AG04450 (cell line): ENCODE measurements at regions not wholly inside any gene's neighbourhood (a gene's known extent, or its start where the extent isn't known, plus 50 kb on each side); places are given as distances from the start of the nearest gene placed in this dataset.

Source experiments
- CTCF ChIA-PET: fragments of 300-600, 350-600 bp; formaldehyde crosslinking; extraction: SDS; loops from one replicate; lab custom pipeline; 2022; ENCODE audit warnings: antibody characterized with exemption, inconsistent platforms; lab: Charles Lee
- POLR2A ChIA-PET: fragments of 350-600 bp; formaldehyde crosslinking; extraction: SDS; loops from one replicate; lab custom pipeline; 2021; ENCODE audit warnings: antibody characterized with exemption, inconsistent platforms; lab: Yijun Ruan, JAX
- DNase-seq: peaks from one replicate; pipeline ENCODE4 v3.0.0-alpha.2; 2011; ENCODE audit warnings: low read depth, low spot score
- H3K27ac ChIP-seq: one replicate; pipeline ENCODE4 v1.5.1; 2012; ENCODE audit warnings: low read depth, low read length, control low read depth
- H3K27me3 ChIP-seq: one replicate; pipeline ENCODE4 v1.6.0; 2012; ENCODE audit warnings: low read length; ENCODE audit not compliant: control insufficient read depth, insufficient read depth
- H3K4me3 ChIP-seq: 2 replicates; pipeline ENCODE4 v1.5.1; 2011; ENCODE audit warnings: mild to moderate bottlenecking, low read depth, low read length, control low read depth
- H3K9me3 ChIP-seq: 2 replicates; pipeline ENCODE4 v1.5.1; 2012; ENCODE audit warnings: low read length; ENCODE audit not compliant: control insufficient read depth, insufficient read depth
- CTCF ChIP-seq: IDR thresholded peaks from 2 replicates; pipeline ENCODE4 v1.5.1; 2011; ENCODE audit warnings: low read depth, low read length, control low read depth, inconsistent platforms

- CTCF ChIA-PET: no interaction called here
- Histone ChIP-seq H3K9me3 (no peaks in the 10 kb centered on the region), H3K27ac (no peak overlapping the region), H3K27me3 (no peaks in the 10 kb centered on the region), H3K4me3 (no peak overlapping the region)
- no peak for TF ChIP-seq CTCF
- POLR2A ChIA-PET: no interaction called here
- no peak for DNase-seq
Measured at GRCh38 chr4:149296503-149296902, 519.1 kb downstream of the IQCM start.

GRCh38 chr4:149296084-149296483 is 519.6 kb downstream of the IQCM start:
- Histone ChIP-seq H3K27ac (no peak overlapping the region), H3K4me3 (no peak overlapping the region), H3K9me3 (no peaks in the 10 kb centered on the region), H3K27me3 (no peaks in the 10 kb centered on the region)
- POLR2A ChIA-PET: no interaction called here
- TF ChIP-seq CTCF: no peak
- no peak for DNase-seq
- CTCF ChIA-PET: no interaction called here

GRCh38 chr4:149294601-149295000 is 521.0 kb downstream of the IQCM start:
- ChIA-PET CTCF (no interaction called here), POLR2A (no interaction called here)
- no peak for TF ChIP-seq CTCF
- no peak for DNase-seq
- Histone ChIP-seq H3K9me3 (no peaks in the 10 kb centered on the region), H3K4me3 (no peak overlapping the region), H3K27ac (no peak overlapping the region), H3K27me3 (no peaks in the 10 kb centered on the region)

GRCh38 chr4:149293046-149293649 is 522.5 kb downstream of the IQCM start:
- Histone ChIP-seq H3K9me3 (no peaks in the 10 kb centered on the region), H3K27ac (no peak overlapping the region), H3K27me3 (no peaks in the 10 kb centered on the region), H3K4me3 (no peak overlapping the region)
- ChIA-PET CTCF (no interaction called here), POLR2A (no interaction called here)
- no peak for TF ChIP-seq CTCF
- no peak for DNase-seq

- POLR2A ChIA-PET: no interaction called here
- Histone ChIP-seq H3K4me3 (no peak overlapping the region), H3K27me3 (no peaks in the 10 kb centered on the region), H3K27ac (no peak overlapping the region), H3K9me3 (no peaks in the 10 kb centered on the region)
- no peak for DNase-seq
- CTCF ChIA-PET: interaction anchor here (0.6 kb wide), 1 partner anchor 1425 kb away, joined by 3 read pairs; no protein-coding TSS in a partner anchor
- no peak for TF ChIP-seq CTCF
Measured at GRCh38 chr4:149292425-149293007, 523.1 kb downstream of the IQCM start.
